ENCODE measurements at regions not wholly inside any gene's neighbourhood (a gene's known extent, or its start where the extent isn't known, plus 50 kb on each side); places are given as distances from the start of the nearest gene placed in this dataset.

DNA sequence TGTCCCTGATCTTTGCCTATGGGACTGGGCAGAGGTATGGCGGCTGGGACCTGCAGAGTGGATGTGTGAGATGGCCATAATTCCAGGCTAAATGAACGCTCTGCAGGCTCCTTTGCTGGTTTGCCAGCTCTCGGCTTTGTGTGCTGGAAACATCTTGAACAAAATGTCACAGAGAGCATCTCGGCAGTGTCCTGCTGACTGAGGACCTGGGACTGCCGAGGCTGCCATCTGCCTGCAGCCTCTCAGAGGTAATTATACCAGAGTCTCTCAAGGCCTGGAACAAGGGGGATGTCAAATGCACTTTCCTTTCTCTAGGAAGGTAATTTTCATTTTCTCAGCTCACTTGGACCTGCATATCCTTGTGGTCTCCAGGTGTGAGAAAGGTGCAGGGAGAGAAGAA, 354.2 kb downstream of the PDCD6IP start:
- no peak overlapping the region for H3K9ac ChIP-seq (ENCODE audit: control insufficient read depth, insufficient read depth, low read length)
- FAIRE-seq: no peak
- no peaks in the 10 kb centered on the region for H3K9me3 ChIP-seq (replicated peaks; ENCODE audit: control insufficient read depth, insufficient read depth, low read length)
- intact Hi-C loops (cut with micrococcal nuclease; ENCODE audit: unreplicated experiment): no loop called here
- H3K4me1 ChIP-seq (ENCODE audit: control insufficient read depth, insufficient read depth, low read length): peaks cover 14% of the 10 kb centered on the region
- in situ Hi-C loops (cut with MboI): no loop called here
- no peaks in the 10 kb centered on the region for H4K20me1 ChIP-seq (ENCODE audit: control insufficient read depth, insufficient read depth)
- ChIA-PET CTCF (no interaction called here), SMC1A (ENCODE audit: uncharacterized antibody, unreplicated experiment) (no interaction called here), POLR2A (no interaction called here), RAD21 (ENCODE audit: unreplicated experiment) (interaction anchor here (0.8 kb wide), 1 partner anchor 269 kb away, joined by 3 read pairs; no protein-coding TSS in a partner anchor)
- H3K79me2 ChIP-seq (ENCODE audit: control insufficient read depth, insufficient read depth, low read length): no peaks in the 10 kb centered on the region
- no peaks in the 10 kb centered on the region for H3K27me3 ChIP-seq (replicated peaks in 1 of 2; ENCODE audit: control insufficient read depth in 2 of 2, insufficient read depth in 2 of 2, low read length in 1 of 2)
- no peak overlapping the region for H3K4me3 ChIP-seq
- no peak overlapping the region for H3K4me2 ChIP-seq (ENCODE audit: control insufficient read depth, insufficient read depth)
- no peak for ATAC-seq
- H3K36me3 ChIP-seq (ENCODE audit: control insufficient read depth in 2 of 2, insufficient read depth in 2 of 2, low read length in 1 of 2): no peaks in the 10 kb centered on the region
- no peak overlapping the region for H2AFZ ChIP-seq (ENCODE audit: control insufficient read depth, low read depth, low read length)
- TF ChIP-seq BHLHE40 (IDR thresholded peaks at IDR 0.05; ENCODE audit: borderline replicate concordance in 1 of 2, low read depth in 2 of 2, low read length in 1 of 2) (no peak), DPF2 (IDR thresholded peaks at IDR 0.05) (no peak), MTA2 (IDR thresholded peaks at IDR 0.05; ENCODE audit: low read depth) (no peak)
- TF ChIP-seq, protein P1, sequence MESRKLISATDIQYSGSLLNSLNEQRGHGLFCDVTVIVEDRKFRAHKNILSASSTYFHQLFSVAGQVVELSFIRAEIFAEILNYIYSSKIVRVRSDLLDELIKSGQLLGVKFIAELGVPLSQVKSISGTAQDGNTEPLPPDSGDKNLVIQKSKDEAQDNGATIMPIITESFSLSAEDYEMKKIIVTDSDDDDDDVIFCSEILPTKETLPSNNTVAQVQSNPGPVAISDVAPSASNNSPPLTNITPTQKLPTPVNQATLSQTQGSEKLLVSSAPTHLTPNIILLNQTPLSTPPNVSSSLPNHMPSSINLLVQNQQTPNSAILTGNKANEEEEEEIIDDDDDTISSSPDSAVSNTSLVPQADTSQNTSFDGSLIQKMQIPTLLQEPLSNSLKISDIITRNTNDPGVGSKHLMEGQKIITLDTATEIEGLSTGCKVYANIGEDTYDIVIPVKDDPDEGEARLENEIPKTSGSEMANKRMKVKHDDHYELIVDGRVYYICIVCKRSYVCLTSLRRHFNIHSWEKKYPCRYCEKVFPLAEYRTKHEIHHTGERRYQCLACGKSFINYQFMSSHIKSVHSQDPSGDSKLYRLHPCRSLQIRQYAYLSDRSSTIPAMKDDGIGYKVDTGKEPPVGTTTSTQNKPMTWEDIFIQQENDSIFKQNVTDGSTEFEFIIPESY (IDR thresholded peaks at IDR 0.05): no peak
- TF ChIP-seq, protein P2, sequence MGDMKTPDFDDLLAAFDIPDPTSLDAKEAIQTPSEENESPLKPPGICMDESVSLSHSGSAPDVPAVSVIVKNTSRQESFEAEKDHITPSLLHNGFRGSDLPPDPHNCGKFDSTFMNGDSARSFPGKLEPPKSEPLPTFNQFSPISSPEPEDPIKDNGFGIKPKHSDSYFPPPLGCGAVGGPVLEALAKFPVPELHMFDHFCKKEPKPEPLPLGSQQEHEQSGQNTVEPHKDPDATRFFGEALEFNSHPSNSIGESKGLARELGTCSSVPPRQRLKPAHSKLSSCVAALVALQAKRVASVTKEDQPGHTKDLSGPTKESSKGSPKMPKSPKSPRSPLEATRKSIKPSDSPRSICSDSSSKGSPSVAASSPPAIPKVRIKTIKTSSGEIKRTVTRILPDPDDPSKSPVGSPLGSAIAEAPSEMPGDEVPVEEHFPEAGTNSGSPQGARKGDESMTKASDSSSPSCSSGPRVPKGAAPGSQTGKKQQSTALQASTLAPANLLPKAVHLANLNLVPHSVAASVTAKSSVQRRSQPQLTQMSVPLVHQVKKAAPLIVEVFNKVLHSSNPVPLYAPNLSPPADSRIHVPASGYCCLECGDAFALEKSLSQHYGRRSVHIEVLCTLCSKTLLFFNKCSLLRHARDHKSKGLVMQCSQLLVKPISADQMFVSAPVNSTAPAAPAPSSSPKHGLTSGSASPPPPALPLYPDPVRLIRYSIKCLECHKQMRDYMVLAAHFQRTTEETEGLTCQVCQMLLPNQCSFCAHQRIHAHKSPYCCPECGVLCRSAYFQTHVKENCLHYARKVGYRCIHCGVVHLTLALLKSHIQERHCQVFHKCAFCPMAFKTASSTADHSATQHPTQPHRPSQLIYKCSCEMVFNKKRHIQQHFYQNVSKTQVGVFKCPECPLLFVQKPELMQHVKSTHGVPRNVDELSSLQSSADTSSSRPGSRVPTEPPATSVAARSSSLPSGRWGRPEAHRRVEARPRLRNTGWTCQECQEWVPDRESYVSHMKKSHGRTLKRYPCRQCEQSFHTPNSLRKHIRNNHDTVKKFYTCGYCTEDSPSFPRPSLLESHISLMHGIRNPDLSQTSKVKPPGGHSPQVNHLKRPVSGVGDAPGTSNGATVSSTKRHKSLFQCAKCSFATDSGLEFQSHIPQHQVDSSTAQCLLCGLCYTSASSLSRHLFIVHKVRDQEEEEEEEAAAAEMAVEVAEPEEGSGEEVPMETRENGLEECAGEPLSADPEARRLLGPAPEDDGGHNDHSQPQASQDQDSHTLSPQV (IDR thresholded peaks at IDR 0.05): no peak
- no peak for DNase-seq (ENCODE audit: low read depth, low spot score)
- BruUV-seq (replicated peaks): no TSS peak
- 84% methylated on average over 5 of the region's 5 CpGs for WGBS (ENCODE audit: insufficient coverage, insufficient replicate concordance, low lambda C conversion rate, missing lambda C conversion rate)
- no peak overlapping the region for H3K27ac ChIP-seq (ENCODE audit: control insufficient read depth, insufficient read depth)
